ENCODE measurements at regions not wholly inside any gene's neighbourhood (a gene's known extent, or its start where the extent isn't known, plus 50 kb on each side); places are given as distances from the start of the nearest gene placed in this dataset.

DNA sequence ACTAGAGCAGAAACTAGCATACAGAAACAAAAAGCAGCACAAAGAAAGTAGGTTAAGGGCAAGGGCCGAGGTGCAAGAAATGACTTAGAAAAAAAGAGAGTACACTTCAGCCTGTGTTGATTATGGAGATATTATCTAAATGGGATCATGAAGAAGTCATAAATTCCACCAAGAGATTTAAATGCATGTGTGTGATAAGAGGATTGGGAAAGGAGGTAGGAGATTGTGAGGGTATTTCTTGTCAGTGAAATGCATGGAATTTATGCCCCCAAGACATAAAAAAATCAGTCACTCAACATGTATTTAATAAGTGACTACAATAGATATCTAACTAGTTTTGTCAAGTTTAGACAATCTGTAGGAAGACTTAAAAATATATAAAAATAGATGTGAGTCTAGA lies 976.2 kb upstream of the LRFN5 start:
- TF ChIP-seq, protein P1, sequence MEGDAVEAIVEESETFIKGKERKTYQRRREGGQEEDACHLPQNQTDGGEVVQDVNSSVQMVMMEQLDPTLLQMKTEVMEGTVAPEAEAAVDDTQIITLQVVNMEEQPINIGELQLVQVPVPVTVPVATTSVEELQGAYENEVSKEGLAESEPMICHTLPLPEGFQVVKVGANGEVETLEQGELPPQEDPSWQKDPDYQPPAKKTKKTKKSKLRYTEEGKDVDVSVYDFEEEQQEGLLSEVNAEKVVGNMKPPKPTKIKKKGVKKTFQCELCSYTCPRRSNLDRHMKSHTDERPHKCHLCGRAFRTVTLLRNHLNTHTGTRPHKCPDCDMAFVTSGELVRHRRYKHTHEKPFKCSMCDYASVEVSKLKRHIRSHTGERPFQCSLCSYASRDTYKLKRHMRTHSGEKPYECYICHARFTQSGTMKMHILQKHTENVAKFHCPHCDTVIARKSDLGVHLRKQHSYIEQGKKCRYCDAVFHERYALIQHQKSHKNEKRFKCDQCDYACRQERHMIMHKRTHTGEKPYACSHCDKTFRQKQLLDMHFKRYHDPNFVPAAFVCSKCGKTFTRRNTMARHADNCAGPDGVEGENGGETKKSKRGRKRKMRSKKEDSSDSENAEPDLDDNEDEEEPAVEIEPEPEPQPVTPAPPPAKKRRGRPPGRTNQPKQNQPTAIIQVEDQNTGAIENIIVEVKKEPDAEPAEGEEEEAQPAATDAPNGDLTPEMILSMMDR (conservative IDR thresholded peaks at IDR 0.05; ENCODE audit: low read depth in 2 of 2) = no peak
- no peak for TF ChIP-seq POLR2AphosphoS5 (IDR thresholded peaks at IDR 0.05; ENCODE audit: low read depth)
- no peak for TF ChIP-seq EZH2 (IDR thresholded peaks at IDR 0.05; ENCODE audit: low read depth, unreplicated experiment)
- no peak for TF ChIP-seq REST (IDR thresholded peaks at IDR 0.05; ENCODE audit: unreplicated experiment)
- TF ChIP-seq STAT1 (IDR thresholded peaks at IDR 0.05; ENCODE audit: unreplicated experiment) = no peak
- TF ChIP-seq CREB1 (CRISPR knock-in tag; IDR thresholded peaks at IDR 0.05; ENCODE audit: low read depth) = no peak
- TF ChIP-seq NANOG (IDR thresholded peaks at IDR 0.05; ENCODE audit: borderline replicate concordance) = no peak
- no peak for TF ChIP-seq JUNB (IDR thresholded peaks at IDR 0.05; ENCODE audit: unreplicated experiment)
- no peak for TF ChIP-seq ETS1 (IDR thresholded peaks at IDR 0.05)
- TF ChIP-seq EZH2phosphoT487 (IDR thresholded peaks at IDR 0.05; ENCODE audit: unreplicated experiment) = no peak

All from GM23338 (cell line).